ENCODE measurements at regions not wholly inside any gene's neighbourhood (a gene's known extent, or its start where the extent isn't known, plus 50 kb on each side); places are given as distances from the start of the nearest gene placed in this dataset.

DNA sequence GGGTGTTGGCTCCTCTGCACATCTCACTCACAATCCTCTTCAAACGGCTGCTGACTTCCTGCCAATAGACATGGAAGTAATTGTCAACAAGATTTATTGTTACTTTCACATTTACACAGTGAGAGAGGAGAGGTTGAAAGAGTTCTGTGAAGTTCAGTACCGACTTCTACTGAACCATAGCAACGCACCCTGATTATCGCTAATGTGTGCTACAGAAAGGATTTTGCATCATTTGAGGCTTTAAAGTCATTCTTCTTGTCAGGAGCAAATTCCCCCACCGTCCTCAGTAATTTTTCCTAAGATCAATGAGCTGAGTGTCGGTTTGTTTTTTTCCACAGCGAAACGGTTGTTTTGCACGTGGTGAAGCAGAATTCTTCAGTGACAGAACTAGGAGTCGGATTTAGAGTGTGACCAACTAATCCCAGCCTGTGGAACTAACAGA is 361.0 kb downstream of the ADGRL2 start:
- H3K79me2 ChIP-seq (ENCODE audit: control insufficient read depth, insufficient read depth, low read length) = no peaks in the 10 kb centered on the region
- H3K9ac ChIP-seq (ENCODE audit: control insufficient read depth, insufficient read depth, low read length) = no peak overlapping the region
- no peaks in the 10 kb centered on the region for H3K4me1 ChIP-seq (ENCODE audit: control insufficient read depth, insufficient read depth, low read length)
- no peak overlapping the region for H3K27ac ChIP-seq (ENCODE audit: control insufficient read depth, insufficient read depth)
- peak; percentile 91 for ATAC-seq
- SMC1A ChIA-PET (ENCODE audit: uncharacterized antibody, unreplicated experiment) = interaction anchor here (0.6 to 4.9 kb wide), 23 partner anchors 9 to 564 kb away, joined by 3 to 41 read pairs (median 4); no protein-coding TSS in a partner anchor
- H4K20me1 ChIP-seq (ENCODE audit: control insufficient read depth, insufficient read depth) = no peaks in the 10 kb centered on the region
- BruUV-seq (replicated peaks) = no TSS peak
- no peaks in the 10 kb centered on the region for H3K36me3 ChIP-seq (ENCODE audit: control insufficient read depth in 2 of 2, insufficient read depth in 2 of 2, low read length in 1 of 2)
- 18% methylated on average over 10 of the region's 10 CpGs for WGBS (ENCODE audit: insufficient coverage, insufficient replicate concordance, low lambda C conversion rate, missing lambda C conversion rate)
- H3K4me2 ChIP-seq (ENCODE audit: control insufficient read depth, insufficient read depth) = no peak overlapping the region
- RAD21 ChIA-PET (ENCODE audit: unreplicated experiment) = interaction anchor here (0.8 to 3.4 kb wide), 11 partner anchors 9 to 98 kb away, joined by 3 to 26 read pairs (median 4); no protein-coding TSS in a partner anchor
- in situ Hi-C loops (cut with MboI) = no loop called here
- H3K9me3 ChIP-seq (replicated peaks; ENCODE audit: control insufficient read depth, insufficient read depth, low read length) = no peaks in the 10 kb centered on the region
- no peak for FAIRE-seq
- DNase-seq (ENCODE audit: low read depth, low spot score) = no peak
- intact Hi-C loops (cut with micrococcal nuclease; ENCODE audit: unreplicated experiment) = no loop called here
- CTCF ChIA-PET = interaction anchor here (1.4 to 3.1 kb wide), 2 partner anchors 9 to 114 kb away, joined by 3 to 19 read pairs; no protein-coding TSS in a partner anchor
- no peaks in the 10 kb centered on the region for H3K27me3 ChIP-seq (replicated peaks in 1 of 2; ENCODE audit: control insufficient read depth in 2 of 2, insufficient read depth in 2 of 2, low read length in 1 of 2)
- POLR2A ChIA-PET = interaction anchor here (0.8 to 1.7 kb wide), 5 partner anchors 9 to 67 kb away, joined by 3 to 10 read pairs (median 3); no protein-coding TSS in a partner anchor
- no peak overlapping the region for H2AFZ ChIP-seq (ENCODE audit: control insufficient read depth, low read depth, low read length)
- no peak overlapping the region for H3K4me3 ChIP-seq
- TF ChIP-seq ZNF384 (IDR thresholded peaks at IDR 0.05; ENCODE audit: borderline replicate concordance, low read depth, low read length) = no peak
- no peak for TF ChIP-seq MEF2A (IDR thresholded peaks at IDR 0.05; ENCODE audit: insufficient read depth, low read depth, low read length)
- no peak for TF ChIP-seq TCF7 (IDR thresholded peaks at IDR 0.05; ENCODE audit: borderline replicate concordance)
- TF ChIP-seq EZH2 (IDR thresholded peaks at IDR 0.05; ENCODE audit: borderline replicate concordance, control insufficient read depth, low read depth, low read length) = no peak
- peak; percentile 50; the same call in 1 of the 2 replicates for TF ChIP-seq ZBTB40 (IDR thresholded peaks at IDR 0.05; ENCODE audit: borderline replicate concordance)
- TF ChIP-seq GABPA (IDR thresholded peaks at IDR 0.05; ENCODE audit: low read depth) = no peak
- TF ChIP-seq, protein P1, sequence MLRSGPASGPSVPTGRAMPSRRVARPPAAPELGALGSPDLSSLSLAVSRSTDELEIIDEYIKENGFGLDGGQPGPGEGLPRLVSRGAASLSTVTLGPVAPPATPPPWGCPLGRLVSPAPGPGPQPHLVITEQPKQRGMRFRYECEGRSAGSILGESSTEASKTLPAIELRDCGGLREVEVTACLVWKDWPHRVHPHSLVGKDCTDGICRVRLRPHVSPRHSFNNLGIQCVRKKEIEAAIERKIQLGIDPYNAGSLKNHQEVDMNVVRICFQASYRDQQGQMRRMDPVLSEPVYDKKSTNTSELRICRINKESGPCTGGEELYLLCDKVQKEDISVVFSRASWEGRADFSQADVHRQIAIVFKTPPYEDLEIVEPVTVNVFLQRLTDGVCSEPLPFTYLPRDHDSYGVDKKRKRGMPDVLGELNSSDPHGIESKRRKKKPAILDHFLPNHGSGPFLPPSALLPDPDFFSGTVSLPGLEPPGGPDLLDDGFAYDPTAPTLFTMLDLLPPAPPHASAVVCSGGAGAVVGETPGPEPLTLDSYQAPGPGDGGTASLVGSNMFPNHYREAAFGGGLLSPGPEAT (IDR thresholded peaks at IDR 0.05; ENCODE audit: low read depth) = peak; percentile 61
- no peak for TF ChIP-seq ZBED1 (IDR thresholded peaks at IDR 0.05; ENCODE audit: borderline replicate concordance)
- TF ChIP-seq CUX1 (IDR thresholded peaks at IDR 0.05; ENCODE audit: insufficient replicate concordance, low read depth, low read length) = peak; percentile 32
- no peak for TF ChIP-seq BRCA1 (IDR thresholded peaks at IDR 0.05; ENCODE audit: low read depth, low read length)
- TF ChIP-seq ZNF217 (IDR thresholded peaks at IDR 0.05) = no peak
- no peak for TF ChIP-seq STAT1 (conservative IDR thresholded peaks at IDR 0.05)
- TF ChIP-seq, protein P2, sequence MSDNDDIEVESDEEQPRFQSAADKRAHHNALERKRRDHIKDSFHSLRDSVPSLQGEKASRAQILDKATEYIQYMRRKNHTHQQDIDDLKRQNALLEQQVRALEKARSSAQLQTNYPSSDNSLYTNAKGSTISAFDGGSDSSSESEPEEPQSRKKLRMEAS (IDR thresholded peaks at IDR 0.05; ENCODE audit: low read depth, low read length) = no peak
